ENCODE measurements at regions not wholly inside any gene's neighbourhood (a gene's known extent, or its start where the extent isn't known, plus 50 kb on each side); places are given as distances from the start of the nearest gene placed in this dataset.

DNA sequence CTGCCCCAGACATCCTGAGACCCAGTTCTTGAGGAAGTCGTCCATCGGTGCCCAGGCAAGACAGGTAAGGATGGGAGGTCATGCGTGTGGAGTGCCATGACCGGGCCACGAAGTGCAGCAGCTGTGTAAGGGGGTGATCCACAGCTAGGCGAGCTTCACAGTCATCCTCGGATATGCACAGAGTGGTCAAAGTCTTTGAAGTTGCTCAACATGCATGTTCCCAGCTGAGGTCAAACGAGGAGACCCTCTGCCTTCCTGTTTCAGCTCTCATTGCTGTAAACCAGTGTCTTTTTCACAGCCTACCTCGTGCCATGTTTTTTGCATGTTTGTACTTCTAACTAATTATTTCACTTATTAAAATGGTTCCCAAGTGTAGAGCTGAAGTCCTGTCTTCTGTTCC lies 109.9 kb upstream of the TBL1X start:
- no peak overlapping the region for H3K4me3 ChIP-seq (ENCODE audit: extremely low read depth in 1 of 4, insufficient read depth in 2 of 4, low read depth in 3 of 4, low read length in 4 of 4)
- FAIRE-seq = no peak

More for the DNA sequence above, 109.9 kb upstream of the TBL1X start:
- no peaks in the 10 kb centered on the region for H3K4me1 ChIP-seq (replicated peaks in 1 of 4; ENCODE audit: control insufficient read depth in 3 of 4, insufficient read depth in 4 of 4, low read length in 3 of 4)
- no peak overlapping the region for H2AK5ac ChIP-seq (ENCODE audit: low read depth, low read length)
- H2AFZ ChIP-seq (ENCODE audit: low read length) = no peak overlapping the region
- no peak overlapping the region for H2BK5ac ChIP-seq (ENCODE audit: low read depth, low read length)
- no peak overlapping the region for H2BK12ac ChIP-seq (ENCODE audit: low read depth, low read length)
- no peak overlapping the region for H3K14ac ChIP-seq (ENCODE audit: insufficient read length)
- no peak overlapping the region for H4K91ac ChIP-seq (replicated peaks; ENCODE audit: insufficient read length, low read length)
- no peak overlapping the region for H3K27ac ChIP-seq (ENCODE audit: low read depth, low read length)
- no peak overlapping the region for H3K18ac ChIP-seq (ENCODE audit: extremely low read depth, low read length)
- WGBS, 2 experiments (ENCODE audit: extremely low coverage in 1 of 2, insufficient coverage in 1 of 2, insufficient read length in 1 of 2, insufficient replicate concordance in 2 of 2, low coverage in 1 of 2, low lambda C conversion rate in 2 of 2, missing lambda C conversion rate in 1 of 2) = 94% methylated on average over 2 of the region's 9 CpGs; no CpG with 5 or more reads in 1 of the 2 experiments
- H3K27me3 ChIP-seq (replicated peaks in 1 of 4; ENCODE audit: control insufficient read depth in 3 of 4, extremely low read depth in 1 of 4, insufficient read depth in 3 of 4, low read length in 3 of 4) = no peaks in the 10 kb centered on the region
- H3K9ac ChIP-seq (replicated peaks in 1 of 4; ENCODE audit: extremely low read depth in 1 of 4, low read depth in 3 of 4, low read length in 3 of 4) = no peak overlapping the region
- no peaks in the 10 kb centered on the region for H3K23me2 ChIP-seq (ENCODE audit: low read depth, low read length)
- H3K23ac ChIP-seq (ENCODE audit: insufficient read length) = no peak overlapping the region
- no peak overlapping the region for H2BK15ac ChIP-seq (ENCODE audit: low read length)
- no peaks in the 10 kb centered on the region for H4K20me1 ChIP-seq (replicated peaks in 1 of 2; ENCODE audit: control insufficient read depth in 1 of 2, insufficient read depth in 2 of 2, low read length in 2 of 2)
- H3K4ac ChIP-seq (replicated peaks; ENCODE audit: insufficient read length, low read depth, low read length) = no peak overlapping the region
- CTCF ChIA-PET (ENCODE audit: partially characterized antibody) = interaction anchor here (0.6 to 0.9 kb wide), 3 partner anchors 8 to 494 kb away, joined by 3 read pairs; no protein-coding TSS in a partner anchor
- H3K36me3 ChIP-seq (ENCODE audit: control insufficient read depth in 2 of 4, insufficient read depth in 4 of 4, low read length in 3 of 4) = no peaks in the 10 kb centered on the region
- H3K56ac ChIP-seq (replicated peaks; ENCODE audit: insufficient read length, low read depth, low read length) = no peak overlapping the region
- H3K79me1 ChIP-seq (ENCODE audit: low read depth, low read length) = no peaks in the 10 kb centered on the region
- POLR2A ChIA-PET (ENCODE audit: partially characterized antibody) = no interaction called here
- H3K9me3 ChIP-seq (ENCODE audit: insufficient read depth in 2 of 2, low read depth in 1 of 2, low read length in 1 of 2) = no peaks in the 10 kb centered on the region
- H2BK120ac ChIP-seq (replicated peaks; ENCODE audit: low read depth, low read length) = no peak overlapping the region
- no peak overlapping the region for H2BK20ac ChIP-seq (ENCODE audit: low read length)
- no peak overlapping the region for H3K4me2 ChIP-seq (ENCODE audit: insufficient read depth in 1 of 2, low read depth in 2 of 2, low read length in 2 of 2)
- H4K8ac ChIP-seq (ENCODE audit: extremely low read depth, insufficient read depth, low read length) = no peak overlapping the region
- H4K5ac ChIP-seq (ENCODE audit: insufficient read length, low read depth, low read length) = no peak overlapping the region
- TF ChIP-seq MAFK (IDR thresholded peaks at IDR 0.05; ENCODE audit: low read depth, low read length) (no peak), HDAC2 (IDR thresholded peaks at IDR 0.05; ENCODE audit: borderline replicate concordance in 1 of 2, low read depth in 2 of 2, low read length in 2 of 2) (no peak), EP300 (IDR thresholded peaks at IDR 0.05; ENCODE audit: borderline replicate concordance in 1 of 2, low read depth in 2 of 2, low read length in 2 of 2) (no peak), NANOG (IDR thresholded peaks at IDR 0.05; ENCODE audit: insufficient read depth, low read depth, low read length, poor library complexity, severe bottlenecking) (no peak), TEAD4 (IDR thresholded peaks at IDR 0.05; ENCODE audit: low read depth, low read length) (no peak), FOSL1 (IDR thresholded peaks at IDR 0.05; ENCODE audit: insufficient read depth, low read depth, low read length) (no peak), KDM5A (IDR thresholded peaks at IDR 0.05; ENCODE audit: low read length) (no peak), HDAC6 (IDR thresholded peaks at IDR 0.05; ENCODE audit: low read depth, low read length) (no peak), NRF1 (IDR thresholded peaks at IDR 0.05; ENCODE audit: low read depth, low read length) (no peak), CEBPB (IDR thresholded peaks at IDR 0.05; ENCODE audit: low read depth, low read length) (no peak)
- no peaks in the 10 kb centered on the region for H3K79me2 ChIP-seq (ENCODE audit: control insufficient read depth in 1 of 2, insufficient read depth in 2 of 2, low read length in 2 of 2)
- no peak for DNase-seq (ENCODE audit: low read depth in 1 of 2, low spot score in 2 of 2)
